Heart right ventricle (tissue), 16 donors: ENCODE measurements at regions not wholly inside any gene's neighbourhood (a gene's known extent, or its start where the extent isn't known, plus 50 kb on each side); places are given as distances from the start of the nearest gene placed in this dataset.

Experiments
- ATAC-seq, 8 donors: fragments of 200-7000 bp; cut with Tn5 transposase; one replicate each; pipeline ENCODE4 v1.9.1; 2020; ENCODE audit warnings: mild to moderate bottlenecking in 8 of 8, moderate library complexity in 8 of 8, moderate number of reproducible peaks in 1 of 8
- DNase-seq, 2 donors: peaks; one replicate each; pipeline ENCODE4 v3.0.0-alpha.2; 2020
- H3K27ac ChIP-seq, 10 donors: fragments of 200-600 bp; sonication (generic) in 2 of 10; one replicate each; pipeline versions ENCODE4 v1.5.0 to v1.8.0; 2020 to 2022; ENCODE audit warnings: mild to moderate bottlenecking in 3 of 10
- H3K27me3 ChIP-seq, 7 donors: fragments of 200-600 bp; one replicate each; pipeline ENCODE4 v1.8.0; 2021 to 2022; ENCODE audit warnings: mild to moderate bottlenecking in 2 of 7
- H3K36me3 ChIP-seq, 9 donors: fragments of 200-600 bp; sonication (generic) in 1 of 9; one replicate each; pipeline versions ENCODE4 v1.5.0 to v1.8.0; 2020 to 2022; ENCODE audit warnings: mild to moderate bottlenecking in 2 of 9
- H3K4me1 ChIP-seq, 9 donors: fragments of 200-600 bp; sonication (generic) in 1 of 9; one replicate each; pipeline versions ENCODE4 v1.5.0 to v1.8.0; 2020 to 2022; ENCODE audit warnings: mild to moderate bottlenecking in 4 of 9
- H3K4me3 ChIP-seq, 10 donors: fragments of 200-600 bp; sonication (generic) in 2 of 10; one replicate each; pipeline versions ENCODE4 v1.5.0 to v1.8.0; 2020 to 2022; ENCODE audit warnings: mild to moderate bottlenecking in 7 of 10, moderate library complexity in 2 of 10
- H3K9me3 ChIP-seq, 11 donors: fragments of 200-600 bp in 10 of 11; sonication (generic) in 2 of 11; one replicate each; pipeline versions ENCODE4 v1.5.0 to v1.8.0; 2013 to 2022; ENCODE audit warnings: mild to moderate bottlenecking in 2 of 11, control low read depth in 1 of 11, moderate library complexity in 1 of 11
- CTCF ChIP-seq, 9 donors: fragments of 200-600 bp; sonication (generic) in 2 of 9; IDR thresholded peaks; one replicate each; pipeline versions ENCODE4 v1.5.0 to v1.8.0; 2021 to 2022; ENCODE audit warnings: antibody characterized with exemption in 9 of 9, mild to moderate bottlenecking in 5 of 9, moderate library complexity in 1 of 9
- WGBS, 2 donors: extraction: QIAGEN DNeasy Blood & Tissue Kit; methylation state at CpG; one replicate each; pipeline ENCODE4 v1.1.7; 2013; ENCODE audit warnings: inconsistent platforms in 1 of 2; 5-methylcytosine and 5-hydroxymethylcytosine counted together
- intact Hi-C, 10 donors: fragments of 100-400 bp; cut with DNase I; formaldehyde crosslinking; loops; one replicate each; pipeline versions ENCODE4 v1.11.1 to v1.14.2; 2022
- donor health status: Arrhythmogenic right ventricular cardiomyopathy.
- donor health status: ischemic (EF 13 %, LVEDD 7.1; RV severe dilation, severe dysfunction).
- donor health status: healthy with polysubstance abuse.
- donor health status: DM: no; HTN: yes; CAD: no.
- donor health status: DM: no; HTN: no; CAD: no.
- donor health status: ischemic (EF 25% LVEDD 6.9; RV normal size, moderate dysfunction).
- donor health status: ischemic (EF 25% LVEDD 5.7; RV mildly dilated, moderate dysfunction).
- donor health status: healthy.
- donor health status: DM: yes; HTN: yes; CAD: no.
- donor health status: Ischemic cardiomyopathy.
- donor health status: ischemic (EF 35%, LVEDD 5.7; RV mildly dilated, moderate dysfunction).
- donor health status: nonischemic (EF 11% LVEDD 7.7; RV severe dilation, severe dysfunction).
- donor health status: DM: yes; HTN: yes; CAD: no.
- donor health status: PGD.
- donor health status: ischemic (EF 29% LVEDD 5.4; RV normal size, mild dysfunction).
- donor health status: nonischemic (EF 23%, LVEDD 6.1; RV moderate dilation, normal function).

- Histone ChIP-seq H3K4me1 (no peaks in the 10 kb centered on the region), H3K4me3 (no peak overlapping the region), H3K9me3 (no peaks in the 10 kb centered on the region), H3K27me3 (peaks cover 0 to 35% (median 20%) of the 10 kb centered on the region in 7 donors), H3K27ac (no peak overlapping the region), H3K36me3 (no peaks in the 10 kb centered on the region)
- DNase-seq, result no peak
- WGBS, 2 donors, result 82% methylated on average over 15 of the region's 15 CpGs
- intact Hi-C loops, result no loop called here
- no peak for TF ChIP-seq CTCF (IDR thresholded peaks at IDR 0.05)
- ATAC-seq, result no peak
These were observed 1394.7 kb downstream of the BRD1 start for GRCh38 chr22:48432781-48433518.

- ATAC-seq (no peak), DNase-seq (no peak)
- Histone ChIP-seq H3K27me3 (peaks cover 0 to 47% (median 28%) of the 10 kb centered on the region in 7 donors), H3K36me3 (no peaks in the 10 kb centered on the region), H3K4me3 (no peak overlapping the region), H3K27ac (no peak overlapping the region), H3K4me1 (no peaks in the 10 kb centered on the region), H3K9me3 (no peaks in the 10 kb centered on the region)
- WGBS, 2 donors, result 70 to 77% methylated on average over 20 of the region's 20 CpGs
- intact Hi-C loops, result no loop called here
- no peak for TF ChIP-seq CTCF (IDR thresholded peaks at IDR 0.05)
These were observed 1395.9 kb downstream of the BRD1 start for GRCh38 chr22:48431536-48432315.

GRCh38 chr22:48431014-48431413, 1396.7 kb downstream of the BRD1 start:
- no peak for DNase-seq
- no peak overlapping the region for H3K4me3 ChIP-seq
- peaks cover 0 to 52% (median 31%) of the 10 kb centered on the region in 7 donors for H3K27me3 ChIP-seq
- H3K9me3 ChIP-seq, result no peaks in the 10 kb centered on the region
- no peak overlapping the region for H3K27ac ChIP-seq
- no peaks in the 10 kb centered on the region for H3K36me3 ChIP-seq
- intact Hi-C loops, result no loop called here
- TF ChIP-seq CTCF (IDR thresholded peaks at IDR 0.05), result no peak
- H3K4me1 ChIP-seq, result no peaks in the 10 kb centered on the region
- no peak for ATAC-seq
- 76 to 82% methylated on average over 10 of the region's 10 CpGs for WGBS, 2 donors

GRCh38 chr22:48429446-48430020, 1398.1 kb downstream of the BRD1 start:
- no peak overlapping the region for H3K4me3 ChIP-seq
- intact Hi-C loops, result no loop called here
- TF ChIP-seq CTCF (IDR thresholded peaks at IDR 0.05), result no peak
- no peaks in the 10 kb centered on the region for H3K36me3 ChIP-seq
- peaks cover 0 to 57% (median 41%) of the 10 kb centered on the region in 7 donors for H3K27me3 ChIP-seq
- DNase-seq, result no peak
- H3K4me1 ChIP-seq, result no peaks in the 10 kb centered on the region
- no peaks in the 10 kb centered on the region for H3K9me3 ChIP-seq
- WGBS, 2 donors, result 69 to 80% methylated on average over 12 of the region's 12 CpGs
- H3K27ac ChIP-seq, result no peak overlapping the region
- ATAC-seq, result no peak
